WERI-Rb-1 (cell line): ENCODE measurements at regions not wholly inside any gene's neighbourhood (a gene's known extent, or its start where the extent isn't known, plus 50 kb on each side); places are given as distances from the start of the nearest gene placed in this dataset.

Source experiments
- DNase-seq: peaks from one replicate; pipeline ENCODE4 v3.0.0-alpha.2; 2020
- H3K27ac ChIP-seq: fragments of 250-450 bp; sonication (Bioruptor Pico); 2 replicates; pipeline ENCODE4 v1.5.1; 2020; ENCODE audit warnings: mild to moderate bottlenecking, moderate library complexity
- H3K27me3 ChIP-seq: fragments of 250-450 bp; sonication (Bioruptor Pico); 2 replicates; pipeline ENCODE4 v1.5.1; 2021; ENCODE audit warnings: mild to moderate bottlenecking, low read depth, moderate library complexity; ENCODE audit not compliant: insufficient read depth, severe bottlenecking
- H3K36me3 ChIP-seq: fragments of 250-450 bp; sonication (Bioruptor Pico); 2 replicates; pipeline ENCODE4 v1.5.1; 2020; ENCODE audit warnings: mild to moderate bottlenecking, moderate library complexity
- H3K4me3 ChIP-seq: 2 replicates; pipeline ENCODE4 v1.5.1; 2011; ENCODE audit warnings: low read depth, mild to moderate bottlenecking, control low read depth, low read length
- H3K9me3 ChIP-seq: fragments of 250-450 bp; sonication (Bioruptor Pico); 2 replicates; pipeline ENCODE4 v1.5.1; 2021; ENCODE audit warnings: mild to moderate bottlenecking, moderate library complexity; ENCODE audit not compliant: severe bottlenecking
- TF ChIP-seq, protein P1 (sequence below): IDR thresholded peaks from 2 replicates; pipeline ENCODE4 v1.5.1; 2011; ENCODE audit warnings: low read depth, mild to moderate bottlenecking, control low read depth, inconsistent platforms, low read length

DNA sequence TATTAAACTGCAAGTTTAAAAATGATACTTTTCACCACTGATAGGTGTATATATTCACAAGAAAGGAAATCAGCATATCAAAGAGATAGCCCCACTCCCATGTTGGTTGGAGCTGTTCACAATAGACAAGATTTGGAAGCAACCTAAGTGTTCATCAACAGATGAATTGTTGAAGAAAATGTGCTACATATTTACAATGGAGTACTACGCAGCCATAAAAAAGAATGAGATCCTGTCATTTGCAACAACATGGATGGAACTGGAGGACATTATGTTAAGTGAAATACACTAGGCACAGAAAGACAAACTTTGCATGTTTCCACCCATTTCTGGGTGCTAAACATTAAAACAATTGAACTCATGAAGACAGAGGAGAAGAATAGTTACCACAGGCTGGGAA lies 278.9 kb upstream of the XYLT1 start:
- H3K27me3 ChIP-seq = no peaks in the 10 kb centered on the region
- H3K4me3 ChIP-seq = no peak overlapping the region
- no peak for DNase-seq
- no peak overlapping the region for H3K27ac ChIP-seq
- TF ChIP-seq, protein P1, sequence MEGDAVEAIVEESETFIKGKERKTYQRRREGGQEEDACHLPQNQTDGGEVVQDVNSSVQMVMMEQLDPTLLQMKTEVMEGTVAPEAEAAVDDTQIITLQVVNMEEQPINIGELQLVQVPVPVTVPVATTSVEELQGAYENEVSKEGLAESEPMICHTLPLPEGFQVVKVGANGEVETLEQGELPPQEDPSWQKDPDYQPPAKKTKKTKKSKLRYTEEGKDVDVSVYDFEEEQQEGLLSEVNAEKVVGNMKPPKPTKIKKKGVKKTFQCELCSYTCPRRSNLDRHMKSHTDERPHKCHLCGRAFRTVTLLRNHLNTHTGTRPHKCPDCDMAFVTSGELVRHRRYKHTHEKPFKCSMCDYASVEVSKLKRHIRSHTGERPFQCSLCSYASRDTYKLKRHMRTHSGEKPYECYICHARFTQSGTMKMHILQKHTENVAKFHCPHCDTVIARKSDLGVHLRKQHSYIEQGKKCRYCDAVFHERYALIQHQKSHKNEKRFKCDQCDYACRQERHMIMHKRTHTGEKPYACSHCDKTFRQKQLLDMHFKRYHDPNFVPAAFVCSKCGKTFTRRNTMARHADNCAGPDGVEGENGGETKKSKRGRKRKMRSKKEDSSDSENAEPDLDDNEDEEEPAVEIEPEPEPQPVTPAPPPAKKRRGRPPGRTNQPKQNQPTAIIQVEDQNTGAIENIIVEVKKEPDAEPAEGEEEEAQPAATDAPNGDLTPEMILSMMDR = no peak
- no peaks in the 10 kb centered on the region for H3K36me3 ChIP-seq
- H3K9me3 ChIP-seq = peaks cover 2% of the 10 kb centered on the region

DNA sequence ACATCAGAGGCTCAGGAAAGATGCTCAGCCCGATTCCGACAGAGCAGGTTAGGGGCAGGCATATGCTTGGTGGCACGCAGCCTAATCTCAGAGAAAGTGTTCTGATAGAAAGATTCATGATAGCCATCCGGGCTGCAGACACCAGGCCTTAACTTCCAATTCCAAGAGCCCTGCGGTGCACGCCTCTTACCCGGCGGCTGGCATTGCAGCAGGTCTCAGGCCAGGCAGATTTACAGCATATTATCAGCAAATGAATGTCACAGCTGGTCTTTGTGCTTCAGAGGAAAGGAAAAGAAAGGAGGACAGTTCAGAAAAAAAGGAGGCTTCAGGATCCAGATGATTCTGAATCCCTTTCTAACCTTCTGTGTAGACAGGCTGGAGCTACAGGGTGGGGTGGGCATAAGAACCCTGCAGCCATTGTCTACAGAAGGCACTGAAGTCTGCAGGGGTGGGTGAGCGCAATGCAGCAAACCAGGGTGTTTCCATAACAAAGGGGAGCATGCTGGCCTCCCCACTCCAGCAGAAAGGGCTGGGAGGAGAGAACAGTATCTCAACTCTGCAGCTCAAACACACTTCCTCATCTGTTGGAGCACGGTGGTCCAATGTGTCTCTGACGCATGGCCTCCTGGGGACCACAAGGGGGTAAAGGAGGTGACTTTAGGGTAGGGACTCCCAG lies 277.4 kb upstream of the XYLT1 start:
- H3K27me3 ChIP-seq = no peaks in the 10 kb centered on the region
- DNase-seq = no peak
- H3K4me3 ChIP-seq = no peak overlapping the region
- no peak overlapping the region for H3K27ac ChIP-seq
- TF ChIP-seq, protein P1 = no peak
- peaks cover 2% of the 10 kb centered on the region for H3K9me3 ChIP-seq
- no peaks in the 10 kb centered on the region for H3K36me3 ChIP-seq

DNA sequence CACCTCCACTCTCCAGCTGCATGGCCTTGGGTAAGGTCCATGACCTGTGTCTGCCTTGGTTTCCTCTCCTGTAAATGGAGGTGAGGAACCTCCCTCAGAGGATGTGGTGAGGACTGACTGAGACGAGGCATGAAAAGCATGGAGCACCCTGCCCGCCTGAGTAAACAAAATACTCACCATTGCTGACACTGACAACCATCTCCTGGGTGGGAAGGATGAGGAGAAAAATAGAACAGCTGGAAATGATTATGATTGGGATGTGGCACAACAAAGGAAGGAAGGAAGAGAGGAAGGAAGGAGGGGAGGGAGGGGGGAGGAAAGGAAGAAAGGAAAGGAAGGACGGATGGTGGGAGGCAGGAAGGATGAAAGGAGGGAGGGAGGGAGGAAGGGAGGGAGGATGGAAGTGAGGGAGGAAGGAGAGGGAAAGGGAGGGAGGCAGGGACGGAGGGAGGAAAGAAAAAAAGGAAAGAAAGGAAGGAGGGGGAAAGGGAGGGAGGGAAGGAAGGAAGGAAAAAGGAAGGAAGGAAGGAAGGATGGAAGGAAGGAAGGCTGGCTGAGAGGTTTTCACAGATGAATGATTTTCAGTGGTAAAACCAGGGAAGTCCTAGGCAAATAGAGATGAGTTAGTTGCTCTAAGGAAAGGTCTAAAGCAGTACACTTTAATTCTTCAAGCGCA lies 276.5 kb upstream of the XYLT1 start:
- TF ChIP-seq, protein P1 = no peak
- H3K27ac ChIP-seq = no peak overlapping the region
- H3K27me3 ChIP-seq = no peaks in the 10 kb centered on the region
- no peak for DNase-seq
- H3K4me3 ChIP-seq = no peak overlapping the region
- H3K9me3 ChIP-seq = peaks cover 2% of the 10 kb centered on the region
- H3K36me3 ChIP-seq = no peaks in the 10 kb centered on the region

DNA sequence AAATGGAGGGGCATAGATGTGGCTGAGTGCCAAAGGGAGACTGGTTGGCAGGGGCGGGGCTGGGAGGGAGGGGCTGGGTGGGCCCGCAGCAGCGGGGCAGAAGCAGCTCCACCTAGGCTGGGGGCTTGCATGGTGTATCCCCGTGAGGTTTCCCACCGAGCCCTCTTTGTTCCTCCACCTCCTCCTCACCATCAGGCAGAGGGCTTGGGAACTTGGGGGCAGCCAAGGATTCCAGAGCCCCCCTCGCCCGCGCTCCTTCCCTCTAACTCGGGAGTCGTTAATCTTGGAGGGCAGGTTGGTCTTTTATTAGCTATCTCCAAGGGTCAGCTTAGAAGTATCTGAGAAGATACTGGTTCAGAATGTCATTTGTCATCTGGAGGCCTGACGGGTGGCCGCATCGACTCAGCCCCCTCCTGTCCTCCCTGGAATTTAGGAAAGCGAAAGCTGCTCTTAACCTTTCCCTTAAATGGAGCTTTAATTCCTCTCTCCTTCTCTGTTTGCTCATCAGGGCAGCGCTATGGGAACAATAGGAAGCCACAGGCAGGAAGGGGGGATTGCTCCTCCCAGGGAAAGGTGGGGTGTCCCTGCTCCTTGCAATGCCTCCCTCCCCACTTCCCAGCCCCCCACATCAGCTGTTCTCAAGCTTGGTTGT lies 274.3 kb upstream of the XYLT1 start:
- Histone ChIP-seq H3K27me3 (no peaks in the 10 kb centered on the region), H3K9me3 (peaks cover 2% of the 10 kb centered on the region), H3K27ac (no peak overlapping the region), H3K4me3 (no peak overlapping the region), H3K36me3 (no peaks in the 10 kb centered on the region)
- TF ChIP-seq, protein P1 = no peak
- DNase-seq = no peak

DNA sequence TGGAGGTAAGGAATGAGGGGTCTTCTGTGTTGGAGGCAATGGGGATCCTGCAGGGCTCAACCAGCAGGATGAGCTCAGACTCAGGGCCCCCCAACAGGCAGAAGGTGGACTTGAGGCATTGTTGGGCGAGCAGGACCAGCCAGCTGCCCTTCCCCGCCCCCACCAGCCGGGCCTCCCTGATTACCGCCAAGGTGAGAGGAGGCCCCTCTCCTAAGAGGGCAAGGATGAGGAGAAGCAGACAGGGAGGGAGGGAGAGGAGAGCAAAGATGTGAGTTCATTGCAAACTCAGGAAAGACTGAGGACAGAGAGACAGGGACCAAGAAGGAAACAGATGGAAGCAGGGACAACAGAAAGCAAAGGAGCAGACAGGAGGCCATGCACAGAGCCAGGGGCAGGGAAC lies 272.8 kb upstream of the XYLT1 start:
- no peaks in the 10 kb centered on the region for H3K27me3 ChIP-seq
- TF ChIP-seq, protein P1 = no peak
- no peak overlapping the region for H3K27ac ChIP-seq
- H3K9me3 ChIP-seq = no peaks in the 10 kb centered on the region
- no peaks in the 10 kb centered on the region for H3K36me3 ChIP-seq
- no peak for DNase-seq
- no peak overlapping the region for H3K4me3 ChIP-seq
